ENCODE measurements at regions not wholly inside any gene's neighbourhood (a gene's known extent, or its start where the extent isn't known, plus 50 kb on each side); places are given as distances from the start of the nearest gene placed in this dataset.

GRCh38 chr21:16423921-16424320 is 694.1 kb downstream of the USP25 start:
- DNase-seq = no peak
- Mint-ChIP-seq H3K4me3 (ENCODE audit: low read depth, unreplicated experiment) (no peak overlapping the region), H3K27ac (ENCODE audit: unreplicated experiment) (no peak overlapping the region), H3K36me3 (ENCODE audit: insufficient read depth, unreplicated experiment) (no peaks in the 10 kb centered on the region), H3K9me3 (ENCODE audit: low read depth, unreplicated experiment) (no peaks in the 10 kb centered on the region), H3K4me1 (ENCODE audit: low read depth, unreplicated experiment) (no peaks in the 10 kb centered on the region), H3K27me3 (ENCODE audit: unreplicated experiment) (no peaks in the 10 kb centered on the region)
- no peak for TF ChIP-seq CTCF (IDR thresholded peaks at IDR 0.05; ENCODE audit: unreplicated experiment)
- no TSS peak for BruUV-seq (replicated peaks)
- CTCF ChIA-PET = interaction anchor here (0.6 kb wide), 1 partner anchor 1062 kb away, joined by 3 read pairs; no protein-coding TSS in a partner anchor
- intact Hi-C loops (cut with micrococcal nuclease; ENCODE audit: unreplicated experiment) = no loop called here

- Mint-ChIP-seq H3K4me3 (ENCODE audit: low read depth, unreplicated experiment) (no peak overlapping the region), H3K36me3 (ENCODE audit: insufficient read depth, unreplicated experiment) (no peaks in the 10 kb centered on the region), H3K27ac (ENCODE audit: unreplicated experiment) (no peak overlapping the region), H3K27me3 (ENCODE audit: unreplicated experiment) (no peaks in the 10 kb centered on the region), H3K4me1 (ENCODE audit: low read depth, unreplicated experiment) (no peaks in the 10 kb centered on the region), H3K9me3 (ENCODE audit: low read depth, unreplicated experiment) (no peaks in the 10 kb centered on the region)
- DNase-seq = no peak
- BruUV-seq (replicated peaks) = no TSS peak
- TF ChIP-seq CTCF (IDR thresholded peaks at IDR 0.05; ENCODE audit: unreplicated experiment) = no peak
- CTCF ChIA-PET = interaction anchor here (0.6 kb wide), 1 partner anchor 1061 kb away, joined by 3 read pairs; no protein-coding TSS in a partner anchor
- intact Hi-C loops (cut with micrococcal nuclease; ENCODE audit: unreplicated experiment) = no loop called here
Measured at GRCh38 chr21:16424331-16424751, 694.6 kb downstream of the USP25 start.

- no peaks in the 10 kb centered on the region for H3K27me3 Mint-ChIP-seq (ENCODE audit: unreplicated experiment)
- H3K36me3 Mint-ChIP-seq (ENCODE audit: insufficient read depth, unreplicated experiment) = no peaks in the 10 kb centered on the region
- no peak overlapping the region for H3K4me3 Mint-ChIP-seq (ENCODE audit: low read depth, unreplicated experiment)
- no TSS peak for BruUV-seq (replicated peaks)
- H3K4me1 Mint-ChIP-seq (ENCODE audit: low read depth, unreplicated experiment) = no peaks in the 10 kb centered on the region
- intact Hi-C loops (cut with micrococcal nuclease; ENCODE audit: unreplicated experiment) = no loop called here
- CTCF ChIA-PET = no interaction called here
- H3K9me3 Mint-ChIP-seq (ENCODE audit: low read depth, unreplicated experiment) = no peaks in the 10 kb centered on the region
- TF ChIP-seq CTCF (IDR thresholded peaks at IDR 0.05; ENCODE audit: unreplicated experiment) = no peak
- H3K27ac Mint-ChIP-seq (ENCODE audit: unreplicated experiment) = no peak overlapping the region
- no peak for DNase-seq
Measured at GRCh38 chr21:16425376-16425775, 695.6 kb downstream of the USP25 start.

- no peak for TF ChIP-seq CTCF (IDR thresholded peaks at IDR 0.05; ENCODE audit: unreplicated experiment)
- Mint-ChIP-seq H3K4me1 (ENCODE audit: low read depth, unreplicated experiment) (no peaks in the 10 kb centered on the region), H3K36me3 (ENCODE audit: insufficient read depth, unreplicated experiment) (no peaks in the 10 kb centered on the region), H3K9me3 (ENCODE audit: low read depth, unreplicated experiment) (no peaks in the 10 kb centered on the region), H3K4me3 (ENCODE audit: low read depth, unreplicated experiment) (no peak overlapping the region), H3K27ac (ENCODE audit: unreplicated experiment) (no peak overlapping the region), H3K27me3 (ENCODE audit: unreplicated experiment) (no peaks in the 10 kb centered on the region)
- CTCF ChIA-PET = no interaction called here
- BruUV-seq (replicated peaks) = no TSS peak
- intact Hi-C loops (cut with micrococcal nuclease; ENCODE audit: unreplicated experiment) = no loop called here
- no peak for DNase-seq
Measured at GRCh38 chr21:16426936-16427335, 697.2 kb downstream of the USP25 start.
